Lower leg skin (tissue), 3 donors: ENCODE measurements at regions not wholly inside any gene's neighbourhood (a gene's known extent, or its start where the extent isn't known, plus 50 kb on each side); places are given as distances from the start of the nearest gene placed in this dataset.

ENCODE experiments used
- POLR2A ChIP-seq, 2 donors: fragments of 450-650 bp; IDR thresholded peaks; one replicate each; pipeline ENCODE4 v1.6.1; 2016 to 2017; ENCODE audit warnings: antibody characterized with exemption in 2 of 2, mild to moderate bottlenecking in 1 of 2, moderate library complexity in 1 of 2
- TF ChIP-seq, protein P1 (sequence below), 3 donors: fragments of 450-650 bp; IDR thresholded peaks; one replicate each; pipeline ENCODE4 v1.5.1; 2016; ENCODE audit warnings: antibody characterized with exemption in 3 of 3, mild to moderate bottlenecking in 3 of 3, moderate library complexity in 2 of 3

DNA sequence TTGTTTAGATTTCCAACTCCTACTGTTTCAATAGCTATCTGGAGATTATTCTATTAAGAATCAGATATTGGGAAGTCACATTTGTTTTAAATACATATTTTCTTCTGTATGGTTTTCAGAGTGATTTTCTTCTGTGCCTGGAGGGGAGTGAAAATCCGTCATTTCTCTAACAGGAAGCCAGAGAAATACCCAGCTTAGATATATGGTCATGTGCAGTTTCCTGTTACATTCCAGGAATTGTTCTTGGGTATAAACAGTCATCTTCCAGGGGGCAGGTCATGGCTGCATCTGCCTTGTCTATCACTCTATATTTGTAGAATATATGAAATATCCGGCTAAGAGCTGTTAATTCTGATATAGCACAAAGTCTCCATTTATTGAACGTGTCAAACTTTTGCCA lies 77.5 kb upstream of the MIR17HG start:
- no peak for TF ChIP-seq POLR2A (IDR thresholded peaks at IDR 0.05)
- TF ChIP-seq, protein P1, sequence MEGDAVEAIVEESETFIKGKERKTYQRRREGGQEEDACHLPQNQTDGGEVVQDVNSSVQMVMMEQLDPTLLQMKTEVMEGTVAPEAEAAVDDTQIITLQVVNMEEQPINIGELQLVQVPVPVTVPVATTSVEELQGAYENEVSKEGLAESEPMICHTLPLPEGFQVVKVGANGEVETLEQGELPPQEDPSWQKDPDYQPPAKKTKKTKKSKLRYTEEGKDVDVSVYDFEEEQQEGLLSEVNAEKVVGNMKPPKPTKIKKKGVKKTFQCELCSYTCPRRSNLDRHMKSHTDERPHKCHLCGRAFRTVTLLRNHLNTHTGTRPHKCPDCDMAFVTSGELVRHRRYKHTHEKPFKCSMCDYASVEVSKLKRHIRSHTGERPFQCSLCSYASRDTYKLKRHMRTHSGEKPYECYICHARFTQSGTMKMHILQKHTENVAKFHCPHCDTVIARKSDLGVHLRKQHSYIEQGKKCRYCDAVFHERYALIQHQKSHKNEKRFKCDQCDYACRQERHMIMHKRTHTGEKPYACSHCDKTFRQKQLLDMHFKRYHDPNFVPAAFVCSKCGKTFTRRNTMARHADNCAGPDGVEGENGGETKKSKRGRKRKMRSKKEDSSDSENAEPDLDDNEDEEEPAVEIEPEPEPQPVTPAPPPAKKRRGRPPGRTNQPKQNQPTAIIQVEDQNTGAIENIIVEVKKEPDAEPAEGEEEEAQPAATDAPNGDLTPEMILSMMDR (IDR thresholded peaks at IDR 0.05) = no peak
